Suprapubic skin (tissue), 4 donors: ENCODE measurements at regions not wholly inside any gene's neighbourhood (a gene's known extent, or its start where the extent isn't known, plus 50 kb on each side); places are given as distances from the start of the nearest gene placed in this dataset.

Source experiments
- DNase-seq, 2 donors: peaks; one replicate each; pipeline ENCODE4 v3.0.0-alpha.2; 2019; ENCODE audit warnings: low spot score in 2 of 2
- H3K27ac ChIP-seq: fragments of 200-600 bp; sonication (generic); one replicate; pipeline ENCODE4 v1.5.1; 2019
- H3K27me3 ChIP-seq: fragments of 200-600 bp; sonication (generic); one replicate; pipeline ENCODE4 v1.5.1; 2019
- H3K36me3 ChIP-seq: fragments of 200-600 bp; sonication (generic); one replicate; pipeline ENCODE4 v1.5.1; 2019
- H3K4me1 ChIP-seq: fragments of 200-600 bp; sonication (generic); one replicate; pipeline ENCODE4 v1.5.1; 2019
- H3K4me3 ChIP-seq: fragments of 200-600 bp; sonication (generic); one replicate; pipeline ENCODE4 v1.5.1; 2019; ENCODE audit warnings: mild to moderate bottlenecking
- H3K9me3 ChIP-seq: fragments of 200-600 bp; sonication (generic); one replicate; pipeline ENCODE4 v1.5.1; 2019
- CTCF ChIP-seq, 2 donors: fragments of 200-600 bp in 1 of 2; fragments of 450-650 bp in 1 of 2; sonication (generic) in 1 of 2; IDR thresholded peaks; one replicate each; pipeline ENCODE4 v1.5.1; 2016 to 2019; ENCODE audit warnings: antibody characterized with exemption in 2 of 2, mild to moderate bottlenecking in 1 of 2, moderate library complexity in 1 of 2
- EP300 ChIP-seq: sonication (generic); formaldehyde crosslinking; IDR thresholded peaks from one replicate; pipeline ENCODE4 v1.6.1; 2017; ENCODE audit warnings: antibody characterized with exemption
- POLR2A ChIP-seq, 2 donors: fragments of 450-650 bp; IDR thresholded peaks; one replicate each; pipeline ENCODE4 v1.6.1; 2017; ENCODE audit warnings: antibody characterized with exemption in 2 of 2, mild to moderate bottlenecking in 2 of 2, moderate library complexity in 2 of 2
- POLR2AphosphoS5 ChIP-seq, 3 donors: sonication (generic); formaldehyde crosslinking; IDR thresholded peaks; one replicate each; pipeline ENCODE4 v1.6.1; 2017; ENCODE audit warnings: antibody characterized with exemption in 3 of 3
- WGBS: methylation state at CpG from one replicate; pipeline ENCODE4 v1.1.5; 2018; 5-methylcytosine and 5-hydroxymethylcytosine counted together

GRCh38 chr19:20252613-20253012 lies 85.6 kb downstream of the ZNF486 start:
- Histone ChIP-seq H3K4me3 (no peak overlapping the region), H3K27me3 (no peaks in the 10 kb centered on the region), H3K36me3 (no peaks in the 10 kb centered on the region), H3K27ac (no peak overlapping the region), H3K9me3 (peaks cover 4% of the 10 kb centered on the region), H3K4me1 (no peaks in the 10 kb centered on the region)
- no peak for DNase-seq
- TF ChIP-seq POLR2AphosphoS5 (IDR thresholded peaks at IDR 0.05) (no peak), CTCF (IDR thresholded peaks at IDR 0.05) (no peak), POLR2A (IDR thresholded peaks at IDR 0.05) (no peak), EP300 (no peak)

GRCh38 chr19:20250627-20251026 lies 83.6 kb downstream of the ZNF486 start:
- H3K9me3 ChIP-seq: no peaks in the 10 kb centered on the region
- H3K27ac ChIP-seq: no peak overlapping the region
- no peak overlapping the region for H3K4me3 ChIP-seq
- H3K36me3 ChIP-seq: no peaks in the 10 kb centered on the region
- DNase-seq: no peak
- H3K27me3 ChIP-seq: no peaks in the 10 kb centered on the region
- TF ChIP-seq CTCF (IDR thresholded peaks at IDR 0.05): no peak
- TF ChIP-seq POLR2A (IDR thresholded peaks at IDR 0.05): no peak
- no peak for TF ChIP-seq EP300
- TF ChIP-seq POLR2AphosphoS5 (IDR thresholded peaks at IDR 0.05): no peak
- no peaks in the 10 kb centered on the region for H3K4me1 ChIP-seq
- WGBS: 84% methylated on average over 6 of the region's 6 CpGs

GRCh38 chr19:20250121-20250520 lies 83.1 kb downstream of the ZNF486 start:
- WGBS: 50% methylated on average over 1 of the region's 1 CpG
- Histone ChIP-seq H3K27ac (no peak overlapping the region), H3K36me3 (no peaks in the 10 kb centered on the region), H3K4me3 (no peak overlapping the region), H3K4me1 (no peaks in the 10 kb centered on the region), H3K9me3 (no peaks in the 10 kb centered on the region), H3K27me3 (no peaks in the 10 kb centered on the region)
- DNase-seq: no peak
- TF ChIP-seq EP300: no peak
- TF ChIP-seq POLR2AphosphoS5 (IDR thresholded peaks at IDR 0.05): no peak
- no peak for TF ChIP-seq POLR2A (IDR thresholded peaks at IDR 0.05)
- no peak for TF ChIP-seq CTCF (IDR thresholded peaks at IDR 0.05)
